ENCODE measurements at regions not wholly inside any gene's neighbourhood (a gene's known extent, or its start where the extent isn't known, plus 50 kb on each side); places are given as distances from the start of the nearest gene placed in this dataset.

DNA sequence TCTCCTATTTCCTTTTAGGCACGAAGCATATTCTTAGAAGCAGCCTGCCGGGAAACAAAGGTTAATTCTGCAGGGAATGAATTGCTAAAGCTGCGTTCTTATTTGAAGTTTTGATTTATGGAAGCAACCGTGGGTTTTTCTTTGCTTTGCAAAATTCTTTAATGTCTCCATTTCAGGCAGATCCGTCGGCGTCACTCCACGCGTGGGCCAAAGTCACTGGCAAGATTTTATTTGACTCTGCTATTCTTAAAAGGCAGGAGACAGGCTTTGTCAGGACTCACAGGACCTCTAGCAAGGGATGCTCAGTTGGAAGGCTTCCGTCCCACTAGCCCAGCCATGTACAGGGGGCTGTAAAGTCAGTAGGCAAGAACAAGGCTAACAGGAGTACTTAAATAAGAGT is 387.3 kb upstream of the XYLT1 start:
- DNase-seq (ENCODE audit: low read depth): no peak

DNA sequence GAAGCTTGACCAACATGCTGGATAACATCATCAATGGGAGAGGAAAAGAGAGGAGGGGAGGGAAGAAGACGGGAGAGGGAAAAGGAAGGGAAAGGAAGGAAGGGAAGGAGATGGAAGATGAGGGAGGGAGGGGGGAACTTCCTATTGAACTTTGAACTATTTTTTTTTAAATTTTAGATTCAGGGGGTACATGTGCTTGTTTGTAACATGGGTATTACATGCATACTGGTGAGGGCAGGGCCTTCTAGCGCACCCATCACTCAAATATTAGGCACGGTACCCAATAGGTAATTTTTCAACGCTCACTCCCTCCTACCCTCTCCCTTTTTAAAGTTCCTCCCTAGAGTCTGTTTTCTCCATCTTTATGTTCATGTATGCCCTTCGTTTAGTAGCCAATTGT is 383.2 kb upstream of the XYLT1 start:
- no peak for DNase-seq (ENCODE audit: low read depth)

DNA sequence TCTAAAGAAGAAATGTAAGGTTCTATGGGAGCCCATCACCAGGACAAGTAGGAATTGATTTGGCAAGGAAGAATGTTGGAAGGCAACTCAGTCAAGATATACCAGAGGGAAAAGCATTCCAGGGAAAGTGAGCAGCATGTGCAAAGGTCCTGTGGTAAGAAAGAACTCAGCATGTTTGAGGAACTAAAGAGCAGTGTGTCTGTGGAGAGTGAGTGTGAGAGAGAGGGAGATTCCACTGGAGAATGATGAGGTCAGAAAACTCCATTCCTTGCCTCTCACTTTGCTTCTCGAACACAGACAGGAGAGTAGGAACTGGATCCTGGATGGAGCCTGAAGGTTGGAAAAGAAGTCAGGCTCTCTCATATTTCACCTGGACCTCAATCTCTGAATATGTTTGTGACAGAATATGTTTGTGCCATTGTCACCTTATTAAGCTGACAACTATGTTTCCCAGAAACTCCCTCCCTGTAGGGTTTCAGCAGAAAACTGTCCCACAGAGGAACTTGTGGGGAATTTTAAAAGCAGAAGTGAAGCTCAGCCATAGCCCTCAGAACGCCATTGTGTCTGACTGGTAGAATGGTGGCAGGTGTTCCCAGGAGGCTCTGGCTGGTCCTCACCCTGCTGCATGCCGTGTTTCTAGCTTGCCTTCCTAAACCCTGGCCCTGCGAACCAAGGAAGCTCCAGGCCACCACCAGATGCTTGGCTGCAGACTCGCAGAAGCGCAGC is 382.4 kb upstream of the XYLT1 start:
- no peak for DNase-seq (ENCODE audit: low read depth)

DNA sequence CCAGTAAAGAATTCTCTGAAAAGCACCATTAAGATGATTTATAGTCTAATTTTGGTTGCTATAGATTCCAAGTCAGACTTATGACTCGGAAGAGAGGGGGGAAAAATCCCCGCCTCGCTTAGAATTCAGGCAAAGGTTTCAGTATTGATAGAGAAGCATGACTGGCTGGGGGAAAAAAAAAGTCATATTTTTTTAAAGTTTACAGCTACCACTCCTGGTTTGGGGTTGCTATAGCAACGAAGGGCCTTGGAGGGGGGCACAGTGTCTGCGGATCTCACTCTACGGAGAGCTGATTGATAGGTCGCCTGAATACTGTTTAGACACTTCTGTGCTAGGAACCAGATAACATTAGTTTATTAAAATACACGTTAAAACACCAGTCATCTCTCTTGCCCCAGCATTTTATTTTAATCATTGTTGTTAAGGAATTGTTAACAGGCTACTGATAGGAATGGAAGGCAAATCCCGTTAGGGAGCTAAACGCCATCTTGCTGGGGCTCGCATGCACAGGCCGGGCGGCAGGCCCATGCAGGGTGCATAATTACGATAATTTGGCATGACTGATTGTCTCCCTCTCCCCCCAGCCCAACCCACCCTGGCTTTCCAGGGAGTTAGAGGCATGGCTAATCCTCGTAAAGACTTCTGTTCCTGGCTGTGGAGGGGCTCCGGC is 380.0 kb upstream of the XYLT1 start:
- no peak for DNase-seq (ENCODE audit: low read depth)

DNA sequence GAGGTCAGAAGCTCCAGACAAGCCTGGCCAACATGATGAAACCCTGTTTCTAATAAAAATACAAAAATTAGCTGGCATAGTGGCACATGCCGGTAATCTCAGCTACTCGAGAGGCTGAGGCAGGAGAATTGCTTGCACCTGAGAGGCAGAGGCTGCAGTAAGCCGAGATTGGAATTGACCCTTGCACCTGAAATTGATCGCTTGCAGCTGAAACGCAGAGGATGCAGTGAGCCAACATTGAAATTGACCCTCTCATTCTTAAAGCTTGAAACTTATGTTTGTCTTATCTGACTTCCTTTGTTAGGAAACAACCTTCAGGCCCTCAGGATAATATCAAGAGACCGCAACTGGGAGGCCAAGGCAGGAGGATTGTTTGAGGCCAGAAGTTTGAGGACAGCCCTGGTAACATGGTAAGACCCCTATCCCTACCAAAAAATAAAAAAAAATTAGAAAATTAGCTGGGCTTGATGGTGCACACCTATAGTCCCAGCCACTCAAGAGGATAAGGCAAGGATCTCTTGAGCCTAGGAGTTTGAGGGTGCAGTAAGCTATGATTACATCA is 376.6 kb upstream of the XYLT1 start:
- DNase-seq (ENCODE audit: low read depth): no peak

DNA sequence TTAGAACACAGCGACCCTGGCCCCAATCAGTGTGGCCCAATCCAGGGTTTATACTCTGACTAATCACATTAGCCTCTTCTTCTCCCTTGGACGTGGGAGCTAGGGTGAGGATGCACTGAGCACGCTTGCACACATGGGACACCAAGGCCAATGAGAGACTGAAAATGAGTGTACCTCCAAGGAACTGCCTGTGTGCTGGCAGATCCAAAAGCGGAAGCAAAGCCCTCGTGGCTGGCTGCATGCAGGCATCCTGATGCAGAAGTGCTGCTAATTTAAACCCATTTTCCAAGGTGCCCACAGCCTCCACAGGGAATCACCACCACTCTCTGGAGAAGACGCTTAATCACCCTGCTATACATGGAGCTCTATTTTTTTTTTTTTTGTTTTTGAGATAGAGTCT is 375.3 kb upstream of the XYLT1 start:
- DNase-seq (ENCODE audit: low read depth): no peak

DNA sequence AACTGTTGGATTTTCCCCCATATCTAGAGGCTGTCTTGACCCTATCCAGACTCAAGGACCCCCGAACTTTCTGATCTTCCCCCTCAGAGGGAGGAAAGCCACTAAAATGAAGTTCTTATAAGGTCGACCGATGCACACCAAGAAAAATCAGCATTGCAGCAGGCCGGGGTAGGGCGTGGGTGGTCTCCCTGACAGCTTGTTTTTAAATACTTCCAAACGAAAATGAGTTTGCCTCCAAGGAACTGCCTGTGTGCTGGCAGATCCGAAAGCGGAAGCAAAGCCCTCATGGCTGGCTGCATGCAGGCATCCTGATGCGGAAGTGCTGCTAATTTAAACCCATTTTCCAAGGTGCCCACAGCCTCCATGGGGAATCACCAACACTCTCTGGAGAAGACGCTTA is 374.3 kb upstream of the XYLT1 start:
- DNase-seq (ENCODE audit: low read depth): no peak

DNA sequence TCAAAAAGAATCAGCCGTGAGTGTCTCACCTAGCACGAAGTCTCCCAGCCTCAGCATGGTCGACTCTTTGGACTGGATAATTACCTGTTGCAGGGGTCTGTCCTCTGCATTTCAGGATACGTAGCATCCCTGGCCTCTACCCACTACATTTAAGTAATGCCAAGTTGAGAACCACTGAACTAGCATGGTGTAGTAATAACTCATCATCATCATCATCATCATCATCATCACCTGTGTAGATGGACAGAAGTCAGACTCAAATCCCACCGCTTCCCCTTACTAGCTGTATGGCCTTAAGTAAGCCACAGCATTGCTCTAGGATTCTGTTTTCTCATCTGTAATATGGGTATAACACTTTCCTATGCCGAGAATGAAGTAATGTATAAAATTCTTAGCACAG is 373.1 kb upstream of the XYLT1 start:
- DNase-seq (ENCODE audit: low read depth): no peak

DNA sequence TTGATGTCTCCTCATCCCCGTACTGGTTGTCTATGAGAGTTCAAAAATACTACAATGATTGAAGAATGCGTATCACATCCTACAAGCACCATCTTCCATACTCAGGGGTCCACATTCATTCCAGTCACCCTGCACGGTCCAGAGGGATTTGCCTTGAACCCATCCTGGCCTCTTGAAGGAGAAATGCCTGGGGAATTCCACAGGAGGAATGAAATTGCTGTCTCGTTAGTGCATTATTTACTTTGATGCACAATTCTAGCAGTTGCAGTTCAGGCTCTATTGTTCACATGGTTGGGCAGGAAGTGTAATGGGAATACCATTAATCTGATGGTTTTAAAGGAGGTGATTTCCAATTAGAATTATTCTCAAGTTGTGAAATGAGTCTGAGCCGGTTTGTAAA is 369.1 kb upstream of the XYLT1 start:
- no peak for DNase-seq (ENCODE audit: low read depth)

DNA sequence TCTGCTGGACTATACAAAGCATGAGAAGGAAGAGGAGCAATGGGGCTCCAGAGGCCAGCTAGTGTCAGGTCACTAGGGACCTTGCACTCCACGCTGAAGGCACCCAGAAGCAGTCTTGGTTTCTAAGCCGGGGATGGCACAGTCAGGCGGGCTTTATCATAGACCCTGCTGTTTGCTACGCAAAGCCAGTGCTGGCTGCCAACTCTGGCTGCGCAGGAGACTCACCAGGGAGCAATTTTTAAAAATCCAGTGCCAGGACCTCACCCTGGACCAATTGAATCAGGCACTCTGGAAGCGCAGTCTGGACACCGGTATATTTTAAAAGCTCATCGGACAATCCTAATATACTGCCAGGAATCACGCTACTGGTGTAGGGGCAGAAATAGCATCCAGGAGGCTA is 368.5 kb upstream of the XYLT1 start:
- DNase-seq (ENCODE audit: low read depth): no peak

DNA sequence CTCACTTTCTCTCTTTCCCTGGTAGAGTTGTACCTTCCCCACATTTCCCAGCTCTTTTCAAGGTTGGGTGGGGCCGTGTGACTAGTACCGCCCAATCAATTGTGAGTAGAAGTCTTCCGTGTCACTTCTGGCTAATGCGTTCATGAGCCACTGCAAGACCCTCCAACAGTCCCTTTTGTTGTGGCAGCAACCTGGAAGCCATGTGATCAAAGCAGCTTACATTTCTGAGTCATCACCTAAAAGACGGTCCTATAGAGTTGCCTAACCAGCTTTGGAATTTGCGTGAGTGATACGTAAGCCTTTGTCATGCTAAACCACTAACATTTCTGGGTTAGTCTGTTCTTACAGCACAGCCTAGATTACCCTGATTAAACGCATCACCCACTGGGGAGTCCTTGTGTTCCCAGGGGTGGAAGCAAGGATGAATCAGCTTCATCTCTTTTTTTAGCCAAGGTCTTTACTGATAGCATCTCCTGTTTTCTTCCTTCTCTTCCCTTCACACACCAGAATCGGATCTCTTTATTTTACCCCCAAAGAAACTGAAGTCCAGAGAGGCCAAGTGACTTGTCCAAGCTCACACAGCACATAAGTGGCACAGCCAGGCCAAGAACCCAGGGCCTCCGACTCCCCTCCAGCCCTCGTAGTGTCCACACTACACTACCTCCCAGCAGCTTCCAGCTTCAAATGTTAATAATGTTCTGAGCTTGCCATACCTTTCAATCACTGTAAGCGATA is 366.3 kb upstream of the XYLT1 start:
- no peak for DNase-seq (ENCODE audit: low read depth)

DNA sequence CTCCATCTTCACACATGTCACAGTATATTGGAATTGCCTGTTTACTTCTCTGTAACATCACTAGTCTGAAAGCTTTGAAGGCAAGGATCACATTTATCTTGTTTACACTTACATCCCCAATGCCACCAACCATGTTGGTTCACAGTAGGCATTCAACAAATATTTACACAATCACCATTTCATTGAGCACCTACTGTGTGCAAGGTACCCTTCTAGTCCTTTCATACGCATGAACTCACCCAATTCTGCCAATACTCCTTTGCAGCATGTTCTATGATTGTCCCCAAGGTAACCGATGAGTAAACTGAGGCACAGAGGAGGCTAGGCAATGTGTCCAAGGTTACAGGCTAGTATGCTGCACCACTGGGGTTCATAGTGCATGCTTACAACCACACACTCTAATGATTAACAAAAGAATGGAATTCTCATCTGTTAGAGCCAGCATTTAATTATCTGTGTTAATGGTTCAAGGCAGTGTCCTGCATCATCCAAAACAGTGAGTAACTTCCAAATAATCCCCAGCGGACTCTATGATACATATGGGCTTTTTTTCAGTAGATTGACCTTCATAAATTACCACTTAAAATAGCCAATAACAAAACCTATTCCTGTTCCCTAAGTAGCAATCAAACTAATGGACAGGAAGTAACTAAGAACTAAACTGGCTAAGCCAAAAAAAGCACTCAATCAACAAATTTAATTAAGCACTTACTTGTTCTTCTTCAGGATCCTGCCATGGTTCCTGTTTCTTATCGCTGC is 364.5 kb upstream of the XYLT1 start:
- DNase-seq (ENCODE audit: low read depth): no peak

DNA sequence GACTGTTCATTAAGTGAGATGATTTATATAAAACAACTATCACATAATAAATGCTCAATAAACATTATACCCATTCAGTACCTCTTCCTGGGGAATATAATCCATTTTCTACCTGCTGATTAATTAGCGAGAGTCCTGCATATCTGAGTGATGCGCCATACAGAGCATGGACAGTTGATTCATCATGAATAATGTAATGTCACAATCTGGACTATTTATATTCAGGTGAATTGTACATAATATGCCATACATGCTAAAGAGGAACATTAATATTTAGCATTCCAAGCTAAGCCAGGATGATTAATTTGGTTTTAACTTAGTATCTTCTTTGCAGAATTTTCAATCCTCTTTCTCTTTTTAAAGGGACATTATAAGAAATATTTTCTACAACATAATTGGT is 362.0 kb upstream of the XYLT1 start:
- no peak for DNase-seq (ENCODE audit: low read depth)

DNA sequence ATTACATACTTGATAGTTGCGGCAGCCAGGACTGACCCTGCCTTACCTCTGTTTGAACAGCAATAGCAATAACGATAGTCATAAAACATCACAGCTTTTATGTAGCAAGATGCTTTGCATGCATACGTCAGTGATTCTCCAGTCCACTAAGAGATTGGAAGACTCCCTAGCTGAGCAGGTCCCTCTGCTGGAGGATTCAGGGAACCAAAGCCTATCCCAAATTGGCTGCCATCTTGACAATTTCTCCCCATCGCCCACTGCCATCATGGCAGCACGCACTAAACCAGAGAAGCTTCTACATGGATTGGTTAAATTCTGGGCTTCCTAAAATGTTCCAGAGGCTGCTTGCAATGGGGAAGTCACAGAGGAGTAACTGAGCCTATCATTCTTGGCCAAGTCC is 360.6 kb upstream of the XYLT1 start:
- DNase-seq (ENCODE audit: low read depth): no peak

DNA sequence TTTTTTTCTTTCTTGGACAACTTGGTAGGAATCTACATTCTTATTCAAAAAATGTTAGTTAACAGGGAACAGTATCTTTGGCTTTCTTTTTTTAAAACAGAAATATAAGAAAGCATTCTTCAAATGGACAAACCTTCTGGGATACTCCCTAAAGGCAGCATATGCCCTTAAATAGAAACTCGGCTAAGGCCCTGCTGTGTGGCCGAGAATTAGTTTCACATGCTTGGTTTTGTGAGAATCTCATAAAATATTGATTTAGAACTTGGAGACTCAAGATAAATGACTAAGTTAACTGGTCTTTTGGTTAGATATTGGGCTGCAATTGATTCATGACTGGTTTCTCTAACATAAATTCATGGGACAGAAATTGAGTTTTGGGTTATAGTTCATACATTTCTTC is 359.9 kb upstream of the XYLT1 start:
- DNase-seq (ENCODE audit: low read depth): no peak

DNA sequence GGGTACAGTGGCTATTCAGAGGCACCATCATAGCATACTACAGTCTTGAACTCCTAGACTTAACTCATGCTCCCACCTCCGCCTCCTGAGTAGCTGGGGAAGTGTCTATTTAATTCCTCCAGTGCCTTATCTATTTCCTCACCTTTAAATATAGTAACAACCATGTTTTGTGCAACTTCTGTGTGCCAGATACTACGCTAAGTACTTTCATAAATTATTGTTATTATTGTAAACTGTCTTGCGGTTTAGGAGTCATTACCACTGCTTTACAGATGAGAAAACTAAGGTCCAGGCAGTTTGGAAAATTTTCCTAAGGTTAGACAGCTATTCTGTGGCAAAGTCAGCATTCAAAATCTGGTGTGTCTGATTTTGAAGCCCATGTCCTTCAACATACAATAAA is 359.1 kb upstream of the XYLT1 start:
- DNase-seq (ENCODE audit: low read depth): no peak

DNA sequence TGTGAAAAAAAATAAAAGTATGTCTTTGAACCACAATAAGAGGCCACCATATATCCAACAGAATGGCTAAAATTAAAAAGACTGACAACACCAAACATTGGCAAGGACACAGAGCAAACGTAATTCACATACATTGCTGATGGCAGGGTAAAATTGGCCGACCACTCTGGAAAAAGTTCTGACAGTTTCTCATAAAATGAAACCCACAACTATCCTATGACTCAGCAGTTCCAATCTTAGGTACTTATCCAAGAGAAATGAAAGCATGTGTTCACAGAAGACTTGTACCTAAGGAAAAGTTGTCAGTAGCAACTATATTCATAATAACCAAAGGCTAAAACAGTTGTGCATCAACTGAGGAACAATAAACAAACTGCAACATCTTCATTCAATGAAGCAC is 357.3 kb upstream of the XYLT1 start:
- no peak for DNase-seq (ENCODE audit: low read depth)

DNA sequence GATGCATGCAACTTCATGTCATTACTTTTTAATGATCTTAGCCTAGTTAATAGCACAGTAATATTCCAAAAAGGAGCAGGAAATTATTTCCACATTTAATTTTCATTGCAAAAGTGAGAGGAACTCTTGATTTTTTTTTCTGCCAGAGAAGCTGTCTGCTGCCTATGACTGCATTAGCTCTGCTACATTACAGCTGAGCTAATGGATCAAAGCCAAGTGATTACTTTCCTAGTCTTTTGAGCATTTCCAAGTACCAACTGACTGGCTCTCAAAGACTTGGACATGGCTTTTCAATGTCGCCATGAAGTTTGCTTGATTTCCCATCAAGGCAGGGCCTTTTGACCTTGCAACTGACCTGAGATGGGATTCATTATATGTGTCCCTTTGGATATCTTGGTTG is 356.6 kb upstream of the XYLT1 start:
- no peak for DNase-seq (ENCODE audit: low read depth)

DNA sequence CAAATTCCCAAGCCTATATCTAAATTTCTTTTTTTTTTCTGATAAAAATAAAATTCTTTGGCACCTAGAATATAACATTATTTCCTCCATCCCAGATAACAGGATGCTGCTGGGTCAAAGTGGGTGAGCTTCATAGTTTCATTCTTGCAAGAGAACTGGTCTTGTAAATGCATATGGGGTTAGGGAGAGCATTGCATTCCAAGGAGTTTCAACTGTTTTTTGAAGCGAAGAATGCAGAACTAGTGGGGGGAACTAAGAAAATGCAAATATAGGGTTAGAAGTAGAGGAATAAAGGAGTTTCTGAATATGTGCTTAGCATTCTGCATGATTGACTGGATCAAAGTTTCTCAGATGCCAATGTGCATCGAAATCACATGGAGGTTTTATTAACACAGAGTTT is 347.2 kb upstream of the XYLT1 start:
- DNase-seq (ENCODE audit: low read depth): no peak

DNA sequence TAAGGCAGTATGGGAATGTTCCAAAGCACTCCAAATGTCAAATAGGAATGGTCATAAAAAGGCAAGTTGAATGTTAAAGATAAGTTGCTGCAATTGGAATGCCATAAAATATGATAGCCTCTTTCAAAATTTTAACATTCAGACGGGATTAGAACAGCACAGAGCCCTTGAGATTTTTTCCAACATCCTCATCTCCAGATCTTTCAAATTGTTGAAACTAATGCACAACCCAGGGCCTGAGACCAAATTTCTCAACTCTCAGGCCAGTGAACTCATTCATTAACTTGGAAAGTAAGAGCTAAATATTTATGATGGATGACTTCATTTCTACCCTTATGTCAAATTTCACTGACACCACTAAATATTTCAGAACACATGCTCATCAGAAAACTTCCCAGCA is 346.5 kb upstream of the XYLT1 start:
- no peak for DNase-seq (ENCODE audit: low read depth)

DNA sequence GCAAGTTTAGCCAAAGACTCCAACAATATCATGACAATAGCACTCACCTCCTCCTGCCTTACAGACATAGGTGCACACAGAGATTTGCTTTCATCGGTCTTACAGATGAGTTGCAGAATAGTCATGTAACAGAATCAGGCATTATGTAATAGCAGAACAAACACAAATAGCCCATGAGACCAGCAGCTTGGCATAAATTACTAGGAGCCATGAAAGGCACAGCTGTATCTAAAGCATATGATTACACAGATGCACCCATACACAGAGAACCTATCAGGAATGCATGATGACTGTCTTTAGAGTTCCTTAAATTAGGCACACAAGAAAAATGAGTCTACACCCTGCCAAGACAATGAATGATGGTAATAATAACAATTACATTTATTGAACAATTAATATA is 342.0 kb upstream of the XYLT1 start:
- no peak for DNase-seq (ENCODE audit: low read depth)

DNA sequence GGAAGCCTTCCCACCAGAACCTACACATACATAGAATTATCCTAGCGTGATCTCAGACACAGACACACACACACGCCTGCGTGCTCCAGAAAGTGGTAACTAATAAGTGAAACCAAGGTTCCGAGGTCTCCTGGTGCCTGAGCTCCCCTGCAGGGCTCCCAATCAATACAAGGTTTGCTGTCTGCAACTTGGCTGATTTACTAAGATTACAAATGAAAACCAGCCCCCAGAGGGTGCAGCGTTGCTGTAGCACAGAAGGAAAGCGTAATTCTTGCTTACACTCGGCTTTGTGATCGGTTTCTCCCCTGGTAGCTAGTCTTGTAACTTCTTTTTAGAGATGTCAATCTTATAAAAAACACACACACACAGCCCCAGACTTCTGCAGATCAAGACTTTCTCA is 334.1 kb upstream of the XYLT1 start:
- DNase-seq (ENCODE audit: low read depth): no peak

Measured in stimulated activated CD8-positive, alpha-beta memory T cell treated with anti-CD3 and anti-CD28 coated beads, Interleukin-7, amount 100 ng/mL, for 24 hours (primary cell).